NCI-H748 (cell line): ENCODE measurements at regions not wholly inside any gene's neighbourhood (a gene's known extent, or its start where the extent isn't known, plus 50 kb on each side); places are given as distances from the start of the nearest gene placed in this dataset.

Experiments used
- DNase-seq: peaks from one replicate; lab custom pipeline; 2025; ENCODE audit not compliant: unreplicated experiment; lab: John Stamatoyannopoulos, UW

GRCh38 chr1:112788054-112788453, 72.9 kb upstream of the PPM1J start:
- no peak for DNase-seq

GRCh38 chr1:112783059-112783458, 67.9 kb upstream of the PPM1J start:
- DNase-seq, result no peak

GRCh38 chr1:112779665-112780526, 64.8 kb upstream of the PPM1J start:
- DNase-seq, result no peak

GRCh38 chr1:112778137-112778536, 63.0 kb upstream of the PPM1J start:
- DNase-seq, result no peak

- no peak for DNase-seq
Measured at GRCh38 chr1:112776688-112777087, 61.6 kb upstream of the PPM1J start.

- no peak for DNase-seq
Measured at GRCh38 chr1:112772781-112773180, 57.6 kb upstream of the PPM1J start.

GRCh38 chr1:112770724-112771123, 55.6 kb upstream of the PPM1J start:
- no peak for DNase-seq

GRCh38 chr1:112769611-112770010, 54.5 kb upstream of the PPM1J start:
- no peak for DNase-seq

- DNase-seq, result no peak
Measured at GRCh38 chr1:112767646-112768045, 52.5 kb upstream of the PPM1J start.
